GM18507 (cell line): ENCODE measurements at regions not wholly inside any gene's neighbourhood (a gene's known extent, or its start where the extent isn't known, plus 50 kb on each side); places are given as distances from the start of the nearest gene placed in this dataset.
"Not testable (repeated sequence)": the region's sequence is repeated elsewhere in the genome, so short reads cannot be mapped to it uniquely, and the experiment has no call there.

Experiments used
- DNase-seq: peaks from one replicate; pipeline ENCODE4 v3.0.0; 2011; ENCODE audit warnings: low read depth; ENCODE audit not compliant: insufficient read length; ENCODE audit errors: extremely low spot score
- FAIRE-seq: peaks from 2 replicates; lab custom pipeline; 2011; peaks lifted over from hg19 to GRCh38; lab: Jason Lieb, UNC

DNA sequence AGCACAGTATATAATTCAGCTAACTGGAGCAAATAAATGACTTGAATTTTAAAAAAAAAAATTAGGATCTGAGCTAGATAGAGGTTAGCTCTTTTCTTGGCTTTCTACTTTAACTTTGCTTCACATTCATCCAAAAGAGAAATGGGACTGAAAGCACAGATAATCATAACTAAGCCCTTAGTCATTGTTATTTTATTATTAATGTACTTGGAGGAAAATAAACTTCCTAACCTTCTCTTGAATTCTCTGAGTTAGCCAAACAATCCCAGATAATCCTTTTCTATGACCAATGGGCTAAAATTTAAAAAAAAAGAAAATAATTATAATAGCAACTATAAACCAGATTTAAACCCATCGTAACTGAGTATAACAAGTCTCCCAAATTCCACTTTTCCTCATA, 57.6 kb upstream of the RASA1 start:
- no peak for DNase-seq
- no peak for FAIRE-seq

DNA sequence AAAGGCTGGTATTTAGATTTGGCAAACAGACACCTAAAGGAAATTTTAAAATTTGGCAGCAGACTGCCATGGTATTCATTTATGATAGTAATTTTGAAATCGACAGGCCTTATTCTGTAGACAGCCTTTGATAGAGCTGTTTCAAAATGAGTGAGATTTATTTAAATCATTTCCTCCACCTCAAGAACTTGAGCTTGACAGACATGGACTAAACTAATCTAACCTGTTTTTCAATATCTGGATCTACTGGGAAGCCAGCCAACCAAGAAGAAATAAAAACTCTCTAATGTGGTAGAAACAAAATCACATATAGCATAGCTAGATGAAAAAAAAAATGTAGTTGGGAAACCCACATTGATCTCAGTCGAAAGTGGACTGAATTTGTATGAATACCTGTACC, 56.9 kb upstream of the RASA1 start:
- DNase-seq (no peak), FAIRE-seq (no peak)

DNA sequence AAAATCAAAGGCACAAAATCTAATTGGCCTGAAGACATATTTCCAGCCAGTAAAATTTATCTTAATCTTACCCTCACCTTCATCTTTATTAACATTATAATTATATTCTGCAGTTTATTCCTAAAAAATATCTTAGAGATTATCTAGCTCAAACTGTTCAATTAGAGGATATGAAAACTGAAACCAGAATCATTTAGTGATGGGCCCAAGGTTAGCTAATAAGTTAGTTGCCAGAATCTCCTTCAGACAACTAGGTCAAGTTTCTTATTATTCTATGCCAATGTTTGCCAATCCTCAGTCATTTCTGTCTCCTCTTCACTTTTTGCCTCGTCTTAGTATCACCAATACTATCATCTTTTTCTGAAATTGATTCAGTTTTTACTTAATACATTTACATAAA, 56.0 kb upstream of the RASA1 start:
- FAIRE-seq (no peak), DNase-seq (no peak)

DNA sequence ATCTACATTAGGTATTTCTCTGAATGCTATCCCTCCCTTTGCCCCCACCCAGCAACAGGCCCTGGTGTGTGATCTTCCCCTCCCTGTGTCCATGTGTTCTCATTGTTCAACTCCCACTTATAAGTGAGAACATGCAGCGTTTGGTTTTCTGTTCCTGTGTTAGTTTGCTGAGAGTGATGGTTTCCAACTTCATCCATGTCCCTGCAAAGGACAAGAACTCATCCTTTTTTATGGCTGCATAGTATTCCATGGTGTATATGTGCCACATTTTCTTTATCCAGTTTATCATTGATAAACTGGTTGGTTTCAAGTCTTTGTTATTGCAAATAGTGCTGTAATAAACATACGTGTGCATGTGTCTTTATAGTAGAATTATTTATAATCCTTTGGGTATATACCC, 55.5 kb upstream of the RASA1 start:
- not testable (repeated sequence) for DNase-seq, FAIRE-seq

GRCh38 chr5:87217480-87217879, 50.2 kb upstream of the RASA1 start:
- DNase-seq, FAIRE-seq: not testable (repeated sequence)
